SK-N-SH (cell line): ENCODE measurements at regions not wholly inside any gene's neighbourhood (a gene's known extent, or its start where the extent isn't known, plus 50 kb on each side); places are given as distances from the start of the nearest gene placed in this dataset.

Experiments
- CTCF ChIA-PET: fragments of 300-600, 350-600 bp; formaldehyde crosslinking; extraction: SDS; loops from one replicate; lab custom pipeline; 2021; lab: Yijun Ruan, JAX
- POLR2A ChIA-PET: fragments of 350-600 bp; sonication (Branson Sonifier 250); formaldehyde crosslinking; extraction: SDS; loops from one replicate; lab custom pipeline; 2020; ENCODE audit warnings: antibody characterized with exemption, inconsistent platforms; lab: Yijun Ruan, JAX
- DNase-seq: peaks from one replicate; pipeline ENCODE4 v3.0.0; 2012
- H2AFZ ChIP-seq: fragments of 200-600 bp; sonication (generic); 2 replicates; pipeline ENCODE4 v1.8.1; 2016; ENCODE audit warnings: antibody characterized with exemption, mild to moderate bottlenecking, low read depth
- H3F3A ChIP-seq: fragments of 200-600 bp; sonication (generic); replicated peaks from 2 replicates; pipeline ENCODE3; 2016; ENCODE audit warnings: antibody characterized with exemption, mild to moderate bottlenecking; ENCODE audit not compliant: insufficient read depth
- H3K27ac ChIP-seq, 2 experiments: fragments of 200-500 bp in 1 of 2; fragments of 200-600 bp in 1 of 2; sonication (Bioruptor generic) in 1 of 2; sonication (generic), shearing (Covaris generic) in 1 of 2; 2 replicates each; pipeline versions ENCODE4 v1.5.1 to v1.6.1; 2014 to 2016; ENCODE audit warnings: low read depth in 2 of 2, inconsistent platforms in 1 of 2, low read length in 1 of 2, mild to moderate bottlenecking in 1 of 2, mixed read lengths in 1 of 2
- H3K27me3 ChIP-seq: fragments of 200-600 bp; sonication (generic), shearing (Covaris generic); 2 replicates; pipeline ENCODE4 v1.6.1; 2016; ENCODE audit warnings: mixed run types; ENCODE audit not compliant: insufficient read depth
- H3K36me3 ChIP-seq, 2 experiments: fragments of 200-500 bp in 1 of 2; fragments of 200-600 bp in 1 of 2; sonication (Bioruptor generic) in 1 of 2; sonication (generic) in 1 of 2; replicated peaks in 1 of 2; 2 replicates each; pipeline versions ENCODE3 to v1.5.1; 2014 to 2016; ENCODE audit warnings: low read length in 1 of 2, mild to moderate bottlenecking in 1 of 2; ENCODE audit not compliant: insufficient read depth in 2 of 2, control insufficient read depth in 1 of 2
- H3K4me1 ChIP-seq, 2 experiments: fragments of 200-500 bp in 1 of 2; fragments of 200-600 bp in 1 of 2; sonication (Bioruptor generic) in 1 of 2; sonication (generic), shearing (Covaris generic) in 1 of 2; 2 replicates each; pipeline versions ENCODE4 v1.5.1 to v1.6.1; 2014 to 2016; ENCODE audit warnings: low read depth in 1 of 2, low read length in 1 of 2, mixed run types in 1 of 2; ENCODE audit not compliant: insufficient read depth in 2 of 2, control insufficient read depth in 1 of 2
- H3K4me2 ChIP-seq: fragments of 200-600 bp; sonication (generic), shearing (Covaris generic); 2 replicates; pipeline ENCODE4 v1.6.1; 2017; ENCODE audit warnings: mixed run types
- H3K4me3 ChIP-seq, 2 experiments: fragments of 200-500 bp in 1 of 2; fragments of 200-600 bp in 1 of 2; sonication (Bioruptor generic) in 1 of 2; sonication (generic), shearing (Covaris generic) in 1 of 2; 2 replicates each; pipeline versions ENCODE4 v1.5.1 to v1.8.1; 2014 to 2016; ENCODE audit warnings: low read depth in 2 of 2, inconsistent platforms in 1 of 2, low read length in 1 of 2, mild to moderate bottlenecking in 1 of 2, mixed read lengths in 1 of 2, moderate library complexity in 1 of 2
- H3K79me2 ChIP-seq: fragments of 200-600 bp; sonication (generic); 2 replicates; pipeline ENCODE4 v1.8.1; 2017; ENCODE audit warnings: mild to moderate bottlenecking; ENCODE audit not compliant: insufficient read depth
- H3K9ac ChIP-seq: fragments of 200-600 bp; sonication (generic); 2 replicates; pipeline ENCODE4 v1.6.1; 2017; ENCODE audit warnings: mixed run types
- H3K9me2 ChIP-seq: fragments of 200-600 bp; sonication (generic); 2 replicates; pipeline ENCODE4 v1.6.1; 2017; ENCODE audit warnings: mixed run types
- H3K9me3 ChIP-seq: fragments of 200-600 bp; sonication (generic); 2 replicates; pipeline ENCODE4 v1.6.1; 2017; ENCODE audit warnings: mixed run types, mild to moderate bottlenecking, moderate library complexity
- H4K20me1 ChIP-seq: fragments of 200-600 bp; sonication (generic); 2 replicates; pipeline ENCODE4 v1.6.1; 2017; ENCODE audit warnings: mild to moderate bottlenecking, mixed run types; ENCODE audit not compliant: insufficient read depth
- ELF1 ChIP-seq: IDR thresholded peaks from 2 replicates; pipeline ENCODE4 v1.4.0; 2012
- EP300 ChIP-seq, 2 experiments: IDR thresholded peaks; 2 replicates each; pipeline versions ENCODE4 v1.4.0 to v1.6.1; 2012; ENCODE audit warnings: borderline replicate concordance in 1 of 2, low read depth in 1 of 2, low read length in 1 of 2
- FOSL2 ChIP-seq: IDR thresholded peaks from 2 replicates; pipeline ENCODE4 v1.4.0; 2012; ENCODE audit warnings: low read depth, mild to moderate bottlenecking, moderate library complexity, borderline replicate concordance
- FOXJ3 ChIP-seq: sonication (generic); formaldehyde crosslinking; IDR thresholded peaks from 2 replicates; pipeline ENCODE4 v1.5.1; 2020; ENCODE audit warnings: mild to moderate bottlenecking, missing genetic modification reagents
- FOXM1 ChIP-seq: IDR thresholded peaks from 2 replicates; pipeline ENCODE4 v1.4.0; 2012; ENCODE audit warnings: low read depth, mild to moderate bottlenecking
- JUND ChIP-seq: IDR thresholded peaks from 2 replicates; pipeline ENCODE4 v1.4.0; 2012
- MEF2A ChIP-seq: IDR thresholded peaks from 2 replicates; pipeline ENCODE4 v1.4.0; 2012; ENCODE audit warnings: low read depth, borderline replicate concordance
- RAD21 ChIP-seq: IDR thresholded peaks from 2 replicates; pipeline ENCODE4 v1.6.1; 2012; ENCODE audit warnings: mild to moderate bottlenecking, low read length
- RCOR1 ChIP-seq: fragments of 150-350 bp; IDR thresholded peaks from 2 replicates; pipeline ENCODE4 v1.6.1; 2017; ENCODE audit warnings: antibody characterized with exemption, low read length
- RFX5 ChIP-seq: IDR thresholded peaks from 2 replicates; pipeline ENCODE4 v1.6.1; 2012; ENCODE audit warnings: mild to moderate bottlenecking, improper control_type of control experiment, low read length
- SMC3 ChIP-seq: IDR thresholded peaks from 2 replicates; pipeline ENCODE4 v1.6.1; 2012; ENCODE audit warnings: low read depth, low read length, improper control_type of control experiment
- TAF1 ChIP-seq: IDR thresholded peaks from 2 replicates; pipeline ENCODE4 v1.6.1; 2012; ENCODE audit warnings: low read depth, mild to moderate bottlenecking, low read length, moderate library complexity, borderline replicate concordance
- TCF12 ChIP-seq: IDR thresholded peaks from 2 replicates; pipeline ENCODE4 v1.4.0; 2012
- TEAD4 ChIP-seq: IDR thresholded peaks from 2 replicates; pipeline ENCODE4 v1.4.0; 2012; ENCODE audit warnings: mild to moderate bottlenecking, borderline replicate concordance; ENCODE audit not compliant: insufficient read depth
- YY1 ChIP-seq: IDR thresholded peaks from 2 replicates; pipeline ENCODE4 v1.4.0; 2012; ENCODE audit warnings: low read depth, mild to moderate bottlenecking
- WGBS: methylation state at CpG from one replicate; pipeline ENCODE4 v1.1.6; 2017; ENCODE audit warnings: low lambda C conversion rate; 5-methylcytosine and 5-hydroxymethylcytosine counted together
- TF ChIP-seq, protein P1 (sequence below): IDR thresholded peaks from 2 replicates; pipeline ENCODE4 v1.4.0; 2012; ENCODE audit warnings: low read depth, borderline replicate concordance
- TF ChIP-seq, protein P2 (sequence below): fragments of 150-350 bp; IDR thresholded peaks from 2 replicates; pipeline ENCODE4 v1.6.1; 2016; ENCODE audit warnings: mild to moderate bottlenecking, low read depth, low read length

DNA sequence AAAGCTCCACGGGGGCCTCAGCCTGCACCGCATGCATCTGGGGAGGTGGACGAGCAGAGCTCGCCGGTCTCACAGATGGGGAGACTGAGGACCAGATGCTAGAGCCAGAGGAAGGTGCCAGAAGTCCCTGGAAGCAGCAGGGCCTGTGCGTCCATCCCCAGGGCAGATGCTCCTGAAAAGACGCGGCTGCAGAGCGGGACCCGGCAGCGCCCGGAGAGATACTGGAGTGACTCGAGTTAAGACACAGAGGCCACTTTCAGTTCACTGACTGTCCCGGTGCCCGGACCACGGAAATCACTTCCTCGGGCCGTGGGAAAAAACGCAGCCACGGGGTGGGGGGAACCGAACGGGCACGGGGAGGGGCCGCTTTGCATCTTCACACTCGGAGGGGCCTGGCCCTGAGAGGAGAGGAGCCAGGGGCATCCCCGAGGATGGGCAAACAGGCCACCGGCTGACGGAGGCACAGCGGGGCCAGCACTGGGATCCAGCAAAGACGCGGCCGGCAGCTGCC is 85.4 kb downstream of the FOXL3 start:
- DNase-seq: peak; percentile 26
- no peak overlapping the region for H2AFZ ChIP-seq
- POLR2A ChIA-PET: no interaction called here
- no peaks in the 10 kb centered on the region for H3K9me3 ChIP-seq
- H3K27me3 ChIP-seq: no peaks in the 10 kb centered on the region
- CTCF ChIA-PET: interaction anchor here (0.9 to 1.4 kb wide), 2 partner anchors 9 to 54 kb away, joined by 3 to 5 read pairs; no protein-coding TSS in a partner anchor
- no peaks in the 10 kb centered on the region for H4K20me1 ChIP-seq
- TF ChIP-seq JUND (no peak), RCOR1 (no peak)
- TF ChIP-seq, protein P1, sequence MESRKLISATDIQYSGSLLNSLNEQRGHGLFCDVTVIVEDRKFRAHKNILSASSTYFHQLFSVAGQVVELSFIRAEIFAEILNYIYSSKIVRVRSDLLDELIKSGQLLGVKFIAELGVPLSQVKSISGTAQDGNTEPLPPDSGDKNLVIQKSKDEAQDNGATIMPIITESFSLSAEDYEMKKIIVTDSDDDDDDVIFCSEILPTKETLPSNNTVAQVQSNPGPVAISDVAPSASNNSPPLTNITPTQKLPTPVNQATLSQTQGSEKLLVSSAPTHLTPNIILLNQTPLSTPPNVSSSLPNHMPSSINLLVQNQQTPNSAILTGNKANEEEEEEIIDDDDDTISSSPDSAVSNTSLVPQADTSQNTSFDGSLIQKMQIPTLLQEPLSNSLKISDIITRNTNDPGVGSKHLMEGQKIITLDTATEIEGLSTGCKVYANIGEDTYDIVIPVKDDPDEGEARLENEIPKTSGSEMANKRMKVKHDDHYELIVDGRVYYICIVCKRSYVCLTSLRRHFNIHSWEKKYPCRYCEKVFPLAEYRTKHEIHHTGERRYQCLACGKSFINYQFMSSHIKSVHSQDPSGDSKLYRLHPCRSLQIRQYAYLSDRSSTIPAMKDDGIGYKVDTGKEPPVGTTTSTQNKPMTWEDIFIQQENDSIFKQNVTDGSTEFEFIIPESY: no peak
- H3K4me1 ChIP-seq: no peaks in the 10 kb centered on the region
- H3K4me2 ChIP-seq: no peak overlapping the region
- no peaks in the 10 kb centered on the region for H3K79me2 ChIP-seq
- H3F3A ChIP-seq: no peaks in the 10 kb centered on the region
- H3K27ac ChIP-seq: no peak overlapping the region
- no peaks in the 10 kb centered on the region for H3K36me3 ChIP-seq
- no peak overlapping the region for H3K9ac ChIP-seq
- no peaks in the 10 kb centered on the region for H3K9me2 ChIP-seq
- H3K4me3 ChIP-seq: no peak overlapping the region
- WGBS: 64% methylated on average over 26 of the region's 32 CpGs

DNA sequence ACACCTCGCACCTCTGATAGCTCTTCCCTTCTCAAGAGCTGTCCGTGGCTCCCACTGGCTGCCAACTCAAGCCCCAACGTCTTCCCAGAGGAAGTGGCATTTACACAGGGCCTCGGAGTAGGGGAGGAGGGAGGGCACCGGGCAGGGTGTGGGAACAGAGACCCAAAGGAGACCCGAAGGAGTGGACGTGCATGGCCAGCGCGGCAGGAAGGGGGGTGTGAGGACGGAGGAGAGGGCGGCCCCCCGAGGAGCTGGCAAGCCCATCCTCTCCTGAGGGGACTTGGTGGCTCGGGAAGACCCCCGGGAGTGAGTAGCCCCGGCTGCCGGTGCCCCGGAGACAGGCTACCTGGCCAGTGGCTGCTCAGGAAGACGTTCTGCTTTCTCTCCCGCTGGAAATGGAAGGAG is 85.9 kb downstream of the FOXL3 start:
- ChIA-PET POLR2A (no interaction called here), CTCF (no interaction called here)
- H4K20me1 ChIP-seq: no peaks in the 10 kb centered on the region
- H3K4me1 ChIP-seq: no peaks in the 10 kb centered on the region
- no peak overlapping the region for H2AFZ ChIP-seq
- no peak overlapping the region for H3K27ac ChIP-seq
- DNase-seq: peak; percentile 37
- H3K36me3 ChIP-seq: no peaks in the 10 kb centered on the region
- no peaks in the 10 kb centered on the region for H3F3A ChIP-seq
- no peak overlapping the region for H3K4me2 ChIP-seq
- no peak overlapping the region for H3K4me3 ChIP-seq
- no peaks in the 10 kb centered on the region for H3K27me3 ChIP-seq
- H3K9me2 ChIP-seq: no peaks in the 10 kb centered on the region
- H3K9ac ChIP-seq: no peak overlapping the region
- no peaks in the 10 kb centered on the region for H3K79me2 ChIP-seq
- WGBS: 45% methylated on average over 16 of the region's 19 CpGs
- H3K9me3 ChIP-seq: no peaks in the 10 kb centered on the region
- TF ChIP-seq, protein P2, sequence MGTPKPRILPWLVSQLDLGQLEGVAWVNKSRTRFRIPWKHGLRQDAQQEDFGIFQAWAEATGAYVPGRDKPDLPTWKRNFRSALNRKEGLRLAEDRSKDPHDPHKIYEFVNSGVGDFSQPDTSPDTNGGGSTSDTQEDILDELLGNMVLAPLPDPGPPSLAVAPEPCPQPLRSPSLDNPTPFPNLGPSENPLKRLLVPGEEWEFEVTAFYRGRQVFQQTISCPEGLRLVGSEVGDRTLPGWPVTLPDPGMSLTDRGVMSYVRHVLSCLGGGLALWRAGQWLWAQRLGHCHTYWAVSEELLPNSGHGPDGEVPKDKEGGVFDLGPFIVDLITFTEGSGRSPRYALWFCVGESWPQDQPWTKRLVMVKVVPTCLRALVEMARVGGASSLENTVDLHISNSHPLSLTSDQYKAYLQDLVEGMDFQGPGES: no peak
- TF ChIP-seq SMC3: no peak

DNA sequence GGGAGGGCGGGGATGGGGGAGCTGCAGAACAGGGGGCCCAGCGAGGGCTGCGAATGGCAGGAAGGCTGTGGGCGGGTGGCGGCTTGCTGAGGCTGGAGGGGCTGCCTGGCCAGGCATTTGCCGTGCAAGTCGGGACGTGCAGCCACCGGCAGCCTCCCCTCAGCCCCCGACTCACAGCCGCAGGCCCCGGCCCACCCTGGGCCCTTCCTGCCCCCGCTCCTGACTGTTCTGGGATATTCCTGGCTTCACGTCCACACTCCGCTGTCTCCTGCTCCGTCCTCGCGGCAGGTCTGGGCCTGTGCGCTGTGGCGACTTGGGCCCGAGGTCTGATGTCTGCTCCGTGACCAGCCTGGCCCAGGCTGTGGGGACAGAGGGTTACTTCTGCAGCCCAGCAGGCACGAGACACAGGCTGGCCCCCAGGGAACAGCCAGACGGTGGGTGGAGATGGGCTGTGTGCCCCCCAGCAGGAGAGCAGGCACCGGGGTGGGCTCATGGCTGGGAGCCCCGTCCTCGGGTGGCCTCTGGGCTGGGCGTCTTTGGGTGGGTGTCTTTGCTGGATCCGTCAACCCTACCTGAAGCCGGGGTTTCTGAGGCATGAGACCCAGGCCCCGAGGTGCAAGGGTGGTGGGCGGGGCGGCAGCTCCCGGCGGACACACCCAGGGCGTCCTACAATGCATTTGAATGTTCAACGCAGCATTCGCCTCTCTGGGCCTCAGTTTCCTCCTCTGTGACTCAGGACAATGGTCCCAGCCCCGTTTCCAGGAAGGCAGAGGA is 86.5 kb downstream of the FOXL3 start:
- Histone ChIP-seq H3F3A (no peaks in the 10 kb centered on the region), H3K79me2 (no peaks in the 10 kb centered on the region), H3K4me2 (no peak overlapping the region), H3K4me3 (no peak overlapping the region), H3K9me3 (no peaks in the 10 kb centered on the region), H3K9me2 (no peaks in the 10 kb centered on the region), H3K36me3 (no peaks in the 10 kb centered on the region), H2AFZ (no peak overlapping the region), H3K27me3 (no peaks in the 10 kb centered on the region), H3K27ac (no peak overlapping the region), H3K4me1 (no peaks in the 10 kb centered on the region), H3K9ac (no peak overlapping the region), H4K20me1 (no peaks in the 10 kb centered on the region)
- DNase-seq: peak; percentile 38
- CTCF ChIA-PET: no interaction called here
- POLR2A ChIA-PET: no interaction called here
- WGBS: 68% methylated on average over 18 of the region's 39 CpGs
- TF ChIP-seq FOSL2 (no peak), EP300 (IDR thresholded peaks at IDR 0.05; ENCODE audit: borderline replicate concordance in 1 of 2, low read depth in 1 of 2, low read length in 1 of 2) (no peak), RAD21 (no peak), TEAD4 (no peak), YY1 (no peak), TAF1 (no peak), FOXM1 (no peak), SMC3 (no peak), FOXJ3 (CRISPR knock-in tag) (no peak), JUND (no peak), RFX5 (no peak), ELF1 (no peak), MEF2A (no peak), TCF12 (no peak)
- TF ChIP-seq, protein P1: no peak
